ENCODE measurements at regions not wholly inside any gene's neighbourhood (a gene's known extent, or its start where the extent isn't known, plus 50 kb on each side); places are given as distances from the start of the nearest gene placed in this dataset.
A peak's percentile ranks its signal among the peaks of the same experiment; 100 is the strongest.

DNA sequence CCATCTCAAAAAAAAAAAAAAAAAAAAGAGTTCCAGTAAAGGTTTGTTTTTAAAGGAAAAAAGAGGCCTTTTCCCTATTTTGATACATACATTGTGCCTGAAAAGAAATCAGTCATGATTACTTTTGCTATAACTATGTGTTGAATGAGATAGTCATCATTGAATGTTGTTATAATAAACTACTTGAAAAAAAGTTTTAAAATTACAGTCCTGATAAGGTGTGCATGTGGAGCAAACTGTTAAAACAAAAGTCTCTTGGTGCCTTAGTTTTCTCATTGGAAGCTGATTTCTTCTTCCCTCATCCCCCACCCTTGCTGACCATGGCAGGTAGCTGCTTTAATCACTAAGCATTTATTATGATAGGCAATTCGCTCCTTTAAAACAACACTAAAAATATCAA, 172.3 kb upstream of the TBCA start:
- DNase-seq: no peak

GRCh38 chr5:77947041-77947428, 170.9 kb upstream of the TBCA start:
- peak; percentile 30 for DNase-seq

DNA sequence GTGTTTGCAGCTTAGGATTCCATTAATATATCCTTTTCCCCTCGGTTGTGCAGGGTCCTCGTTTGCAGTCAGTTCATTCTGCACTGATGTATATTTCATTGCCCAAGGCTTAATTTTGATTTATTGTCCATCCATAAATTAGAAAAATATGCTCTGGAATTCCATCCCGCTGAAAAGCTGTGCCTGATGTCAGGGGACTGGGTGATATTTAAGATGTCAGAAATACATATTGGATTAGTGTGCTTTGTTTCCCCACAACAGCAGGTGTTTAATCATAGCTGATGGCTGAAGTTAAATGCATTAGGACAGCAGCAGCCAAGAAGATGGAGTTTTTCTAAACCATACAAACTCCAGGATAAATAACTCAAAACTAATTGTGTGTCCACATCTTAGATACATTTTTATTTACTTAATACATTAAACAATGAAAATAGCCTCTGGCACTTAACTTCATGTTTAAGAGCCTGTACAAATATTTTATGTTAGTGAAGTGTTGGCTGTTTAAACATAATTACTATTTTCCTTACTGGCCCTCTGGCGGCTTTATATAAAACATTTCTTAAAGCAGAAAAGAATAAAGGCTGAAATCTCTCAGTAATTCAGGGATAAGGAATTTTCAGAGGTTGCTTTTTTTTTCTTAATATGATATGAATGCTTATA, 170.4 kb upstream of the TBCA start:
- peak; percentile 63 for DNase-seq

GRCh38 chr5:77945874-77946273, 169.7 kb upstream of the TBCA start:
- DNase-seq: peak; percentile 48

GRCh38 chr5:77944757-77945340, 168.7 kb upstream of the TBCA start:
- no peak for DNase-seq

GRCh38 chr5:77943851-77944250, 167.7 kb upstream of the TBCA start:
- no peak for DNase-seq

GRCh38 chr5:77942578-77943239, 166.6 kb upstream of the TBCA start:
- DNase-seq: no peak

DNA sequence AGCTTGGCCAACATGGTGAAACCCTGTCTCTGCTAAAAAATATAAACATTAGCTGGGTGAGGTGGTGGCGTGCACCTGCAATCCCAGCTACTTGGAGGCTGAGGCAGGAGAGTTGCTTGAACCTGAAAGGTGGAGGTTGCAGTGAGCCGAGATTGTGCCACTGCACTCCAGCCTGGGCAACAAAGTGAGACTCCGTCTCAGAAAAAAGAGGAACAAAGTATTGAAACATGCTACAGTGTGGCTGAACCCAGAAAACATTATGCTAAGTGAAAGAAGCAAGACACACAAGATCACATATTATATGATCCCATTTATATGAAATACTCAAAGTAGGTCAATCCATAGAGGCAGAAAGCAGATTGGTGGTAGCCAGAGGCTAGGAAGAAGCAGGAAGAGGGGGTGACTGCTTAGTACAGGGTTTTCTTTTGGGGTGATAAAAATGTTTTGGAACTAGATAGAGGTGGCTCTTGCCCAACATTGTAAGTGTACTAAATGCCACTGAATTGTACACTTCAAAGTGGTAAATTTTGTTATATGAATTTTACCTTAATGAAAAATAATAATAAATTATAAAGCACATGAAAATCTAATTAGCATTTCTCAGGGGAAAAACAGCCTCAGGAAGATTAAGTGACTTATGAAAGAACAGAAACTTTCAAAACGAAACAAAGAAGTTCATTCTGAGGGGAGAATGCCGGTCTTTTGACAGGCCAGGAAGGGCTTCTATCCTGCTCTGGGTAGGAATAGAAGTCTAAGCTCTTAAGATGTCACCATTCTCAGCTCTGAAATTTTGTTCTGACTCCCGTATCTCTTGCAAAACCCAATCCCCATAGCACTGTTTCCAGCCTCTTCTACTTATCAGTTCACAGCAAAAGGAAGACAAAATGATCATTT, 161.1 kb upstream of the TBCA start:
- no peak for DNase-seq

DNA sequence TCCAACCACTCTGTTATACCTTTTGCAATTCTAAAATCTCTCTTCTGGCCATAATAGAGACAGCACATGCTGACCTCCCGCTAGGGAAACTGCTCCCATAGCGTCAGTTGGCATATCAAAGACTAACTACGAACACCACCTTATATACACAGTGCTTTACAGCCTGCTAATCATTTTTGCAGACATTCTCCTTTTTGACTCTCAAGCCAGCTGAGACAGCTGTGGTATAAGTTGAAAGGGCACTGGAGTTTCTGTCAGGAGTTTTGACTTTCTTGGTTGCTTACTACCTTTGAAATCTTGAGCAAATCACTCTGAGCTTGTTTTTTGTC, 160.2 kb upstream of the TBCA start:
- no peak for DNase-seq

- DNase-seq: no peak
These were observed 159.6 kb upstream of the TBCA start for GRCh38 chr5:77935506-77936364.

GRCh38 chr5:77928776-77929300, 152.7 kb upstream of the TBCA start:
- DNase-seq: no peak

GRCh38 chr5:77926337-77926736, 150.2 kb upstream of the TBCA start:
- no peak for DNase-seq

GRCh38 chr5:77925503-77925902, 149.4 kb upstream of the TBCA start:
- DNase-seq: no peak

GRCh38 chr5:77924081-77924480, 147.9 kb upstream of the TBCA start:
- DNase-seq: no peak

- DNase-seq: no peak
These were observed 147.5 kb upstream of the TBCA start for GRCh38 chr5:77923666-77924065.

DNA sequence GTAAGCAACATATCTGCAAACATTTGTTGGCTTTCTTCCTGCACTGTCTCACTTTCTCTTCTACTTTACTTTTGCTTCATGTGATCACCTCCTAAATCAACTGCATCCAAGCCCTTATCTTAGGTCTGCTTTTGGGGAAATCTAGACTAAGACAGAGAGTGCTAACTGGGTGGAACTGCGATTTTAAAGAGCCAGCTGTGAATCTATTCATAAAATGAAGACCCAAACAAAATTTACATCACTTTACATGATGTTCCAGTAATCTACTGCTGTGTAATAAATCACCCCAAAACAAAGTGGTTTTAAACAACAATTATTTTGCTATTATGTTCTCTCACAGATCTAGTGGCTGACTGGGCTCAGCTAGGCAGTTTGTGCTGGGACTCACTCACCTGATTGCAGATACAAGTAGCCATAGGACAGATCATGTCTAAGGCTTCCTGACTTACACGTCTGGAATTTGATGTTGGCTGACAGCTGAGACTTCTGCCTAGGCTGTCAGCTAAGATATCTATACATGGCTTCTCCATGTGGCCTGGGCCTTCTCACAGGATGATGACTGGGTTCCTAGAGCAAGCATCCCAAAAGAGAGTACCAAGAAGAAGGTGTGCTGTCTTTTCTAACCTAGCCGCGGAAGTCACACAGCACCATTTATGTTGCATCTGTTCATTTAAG, 145.1 kb upstream of the TBCA start:
- no peak for DNase-seq

GRCh38 chr5:77920359-77921058, 144.4 kb upstream of the TBCA start:
- no peak for DNase-seq

DNA sequence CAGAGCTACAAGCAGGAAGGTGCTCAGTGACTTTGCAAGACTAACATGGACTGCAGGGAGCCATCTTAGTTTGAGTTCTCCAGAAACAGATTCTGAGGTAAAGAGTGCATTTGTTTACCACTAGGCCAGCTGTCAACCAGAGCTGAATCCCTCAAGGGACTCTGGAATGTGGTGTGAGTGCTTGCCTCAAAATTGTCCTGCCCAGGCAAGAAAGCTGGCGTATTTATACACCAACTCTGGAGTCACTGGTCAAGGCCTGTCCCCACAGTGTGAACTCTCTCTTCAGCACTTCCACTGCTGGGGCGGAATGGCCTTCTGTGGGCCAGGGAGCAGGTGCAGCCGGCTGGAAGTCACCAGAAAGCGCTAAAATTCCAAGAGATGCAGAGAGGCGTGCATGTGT, 139.2 kb upstream of the TBCA start:
- DNase-seq: no peak

DNA sequence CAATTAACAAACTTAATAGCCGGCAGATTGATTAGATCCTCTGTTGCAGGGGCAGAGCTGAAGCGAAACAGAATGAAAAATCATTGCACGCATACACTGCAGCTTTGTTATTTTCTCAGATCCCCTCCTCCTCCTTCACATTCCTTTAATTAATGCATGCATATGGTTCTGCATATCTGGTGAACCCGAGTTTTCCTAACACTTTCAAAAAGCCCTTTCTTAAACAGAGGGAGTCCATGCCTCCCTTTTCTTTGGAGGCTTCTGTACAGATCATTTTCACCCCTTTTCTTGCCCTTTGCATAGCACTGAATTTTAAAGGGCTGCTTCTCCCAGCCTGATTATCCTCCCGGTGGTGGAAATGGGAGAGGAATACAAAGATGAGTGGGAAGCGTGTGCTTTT, 136.6 kb upstream of the TBCA start:
- DNase-seq: peak; percentile 7

DNA sequence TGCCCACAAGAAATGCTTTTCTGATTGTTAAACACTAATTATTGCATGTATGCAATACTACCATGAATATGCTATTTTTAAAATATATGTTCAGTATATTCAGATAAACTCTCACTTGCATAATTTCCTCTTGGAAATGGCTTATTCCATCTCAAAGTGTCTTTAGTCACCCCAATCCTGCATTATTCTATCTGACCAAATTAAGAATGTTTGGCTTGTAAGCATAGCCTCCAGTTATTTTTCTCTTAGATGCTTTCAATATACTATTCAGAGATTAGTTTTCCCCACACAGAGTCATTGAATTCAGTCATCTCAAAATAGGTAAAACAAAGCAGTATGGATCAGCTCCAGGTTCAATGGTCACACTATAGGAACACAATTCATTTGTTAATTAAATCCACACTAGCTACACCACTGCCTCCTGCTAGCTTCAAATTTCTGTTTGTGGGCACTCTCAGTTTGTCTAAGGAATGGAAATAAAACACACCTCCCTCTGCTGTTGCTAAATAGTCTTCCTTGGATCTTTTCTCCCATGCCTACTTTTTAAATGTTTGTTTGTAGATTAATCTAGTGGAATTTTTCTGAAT, 134.6 kb upstream of the TBCA start:
- DNase-seq: no peak

GRCh38 chr5:77909237-77909636, 133.1 kb upstream of the TBCA start:
- DNase-seq: no peak

Data from eye (tissue), 1 donor.